NCI-H345 treated with DMSO at 0.1 percent for 48 hours (cell line): ENCODE measurements at regions not wholly inside any gene's neighbourhood (a gene's known extent, or its start where the extent isn't known, plus 50 kb on each side); places are given as distances from the start of the nearest gene placed in this dataset.

Experiments used
- DNase-seq: peaks from one replicate; lab custom pipeline; 2025; ENCODE audit not compliant: unreplicated experiment; lab: John Stamatoyannopoulos, UW

GRCh38 chr2:23200068-23200786, 184.8 kb upstream of the KLHL29 start:
- no peak for DNase-seq

- no peak for DNase-seq
Measured at GRCh38 chr2:23200787-23201114, 184.2 kb upstream of the KLHL29 start.

- DNase-seq, result no peak
Measured at GRCh38 chr2:23203383-23203782, 181.6 kb upstream of the KLHL29 start.

- DNase-seq, result no peak
Measured at GRCh38 chr2:23204685-23205242, 180.2 kb upstream of the KLHL29 start.

GRCh38 chr2:23206650-23207049, 178.3 kb upstream of the KLHL29 start:
- DNase-seq, result no peak

- DNase-seq, result no peak
Measured at GRCh38 chr2:23207871-23208270, 177.1 kb upstream of the KLHL29 start.

GRCh38 chr2:23208339-23208738, 176.6 kb upstream of the KLHL29 start:
- no peak for DNase-seq

GRCh38 chr2:23209059-23209458, 175.9 kb upstream of the KLHL29 start:
- DNase-seq, result no peak

DNA sequence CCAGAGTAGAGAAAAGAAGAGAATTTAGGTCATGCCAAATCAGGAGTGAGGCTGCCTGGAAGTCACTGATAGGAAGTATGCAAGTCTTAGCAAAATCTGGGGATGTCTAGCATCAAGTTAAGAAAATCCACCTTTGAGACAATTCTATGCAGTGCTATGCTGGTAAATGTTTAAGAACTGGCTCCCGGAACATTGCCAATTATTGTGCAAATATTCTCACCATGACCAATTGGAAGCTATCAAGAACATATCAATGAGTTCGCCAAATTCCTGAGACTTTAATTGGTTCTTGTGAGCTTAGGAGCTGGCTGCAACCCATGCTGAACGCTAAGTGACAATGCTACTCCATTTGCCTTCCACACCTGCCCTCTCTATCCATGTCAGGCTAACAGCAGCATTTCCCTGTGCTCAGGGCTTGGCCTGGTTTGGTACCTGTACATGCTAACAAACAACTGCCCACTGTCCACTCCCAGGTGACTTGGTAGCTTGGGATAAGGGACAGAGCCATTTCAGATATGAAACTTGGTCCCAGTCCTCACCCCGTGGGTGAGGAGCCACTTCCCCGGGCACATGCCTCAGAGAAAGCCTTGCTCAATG, 172.9 kb upstream of the KLHL29 start:
- no peak for DNase-seq

DNA sequence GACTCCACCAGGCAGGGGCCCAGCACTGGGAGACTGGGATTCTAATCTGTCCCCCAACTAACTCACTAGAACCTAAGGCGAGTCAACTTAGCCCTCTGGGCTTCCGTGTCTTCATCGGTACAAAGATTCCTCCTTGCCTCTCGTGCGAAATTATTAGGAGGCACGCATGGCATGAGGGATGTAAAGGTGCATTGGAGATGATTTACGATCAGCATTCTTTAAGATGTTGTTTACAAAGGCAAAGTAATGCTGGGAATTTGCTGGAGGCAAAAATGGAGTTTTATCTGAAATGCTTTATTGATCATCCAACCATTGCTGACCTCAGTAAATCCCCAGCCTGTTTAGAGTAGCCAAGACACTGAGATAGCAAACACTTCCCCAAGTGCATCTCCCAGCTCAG, 171.8 kb upstream of the KLHL29 start:
- no peak for DNase-seq

GRCh38 chr2:23215016-23215415, 170.0 kb upstream of the KLHL29 start:
- no peak for DNase-seq

DNA sequence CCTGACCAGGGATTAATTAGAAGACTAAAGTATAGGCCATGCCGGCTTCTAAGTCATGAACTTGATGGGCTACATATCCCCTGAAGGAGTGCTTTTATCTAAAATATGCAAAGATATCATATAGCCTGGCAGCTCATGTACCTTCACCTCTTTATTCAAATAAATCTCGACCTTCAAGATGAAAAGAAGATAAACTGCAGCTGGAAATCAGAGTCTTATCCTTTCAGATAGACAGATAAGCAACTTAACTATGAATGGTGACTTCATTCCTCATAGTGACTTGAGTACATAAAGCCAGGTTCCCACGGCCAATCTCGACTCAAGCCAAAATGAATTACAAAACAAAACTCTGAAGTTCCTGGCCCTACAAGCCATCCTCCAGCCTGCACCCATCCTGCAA, 165.3 kb upstream of the KLHL29 start:
- no peak for DNase-seq

DNA sequence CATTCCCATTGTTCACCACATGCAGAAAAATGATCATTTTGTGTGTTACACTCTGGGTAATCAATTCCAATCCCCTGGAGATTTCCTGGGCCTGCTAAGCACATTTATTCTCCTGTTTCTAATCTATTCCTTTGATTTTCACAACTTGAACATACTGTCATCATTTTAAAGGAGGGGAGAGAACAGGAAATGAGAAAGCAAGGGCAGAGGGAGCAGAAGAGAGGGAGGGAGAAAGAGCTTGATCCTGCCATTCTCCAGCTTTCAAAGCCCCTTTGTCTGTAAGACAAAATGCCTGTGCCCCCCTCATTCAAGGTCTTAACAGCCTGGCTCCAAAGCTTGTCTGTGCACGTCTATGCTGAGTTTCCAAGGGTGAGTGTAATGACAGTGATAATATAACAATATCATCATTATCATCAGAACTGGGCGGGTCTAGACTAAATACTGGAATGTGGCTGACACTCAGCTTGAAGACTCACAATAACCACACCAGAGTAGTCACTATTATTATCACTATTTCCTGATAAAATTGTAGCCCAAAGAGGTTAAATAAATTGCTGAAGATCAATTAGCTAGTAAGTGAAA, 164.4 kb upstream of the KLHL29 start:
- DNase-seq, result no peak

DNA sequence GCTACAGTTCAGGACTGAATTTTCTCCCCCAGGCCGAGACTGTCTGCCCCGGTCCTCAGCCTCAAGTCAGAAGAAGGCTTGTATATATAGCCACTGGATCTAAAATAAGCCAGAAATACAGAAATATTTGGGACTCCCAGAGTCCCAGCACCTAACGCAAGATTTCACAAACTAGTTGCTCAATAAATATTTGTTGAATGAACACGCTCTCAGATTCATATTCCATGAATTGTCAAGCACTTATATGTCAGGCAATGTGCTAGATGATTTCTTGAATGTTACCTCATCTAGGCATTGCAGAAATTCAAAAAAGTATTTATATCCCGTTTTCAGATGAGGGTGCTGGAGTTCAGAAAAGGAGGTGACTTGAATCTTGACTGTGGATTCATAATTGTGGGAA, 163.7 kb upstream of the KLHL29 start:
- no peak for DNase-seq

DNA sequence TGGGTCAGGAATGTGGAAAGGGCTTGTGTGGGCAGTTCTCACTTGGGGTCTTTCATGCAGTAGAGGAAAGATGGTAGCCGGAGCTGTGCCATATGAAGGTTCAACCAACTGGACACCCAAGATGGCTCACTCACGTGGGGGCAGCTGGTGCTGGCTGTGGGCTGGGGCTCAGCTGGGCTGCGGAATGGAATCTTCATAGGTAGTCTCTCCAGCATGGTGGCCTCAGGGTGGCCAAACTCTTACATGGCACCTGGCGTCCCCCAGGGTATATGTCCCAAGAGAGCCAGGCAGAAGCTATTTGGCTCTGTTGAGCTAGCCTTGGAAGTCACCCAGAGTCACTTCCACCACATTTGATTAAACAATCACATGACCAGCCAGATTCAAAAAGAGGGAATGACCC, 163.1 kb upstream of the KLHL29 start:
- DNase-seq, result no peak

GRCh38 chr2:23230885-23231284, 154.1 kb upstream of the KLHL29 start:
- DNase-seq, result no peak

DNA sequence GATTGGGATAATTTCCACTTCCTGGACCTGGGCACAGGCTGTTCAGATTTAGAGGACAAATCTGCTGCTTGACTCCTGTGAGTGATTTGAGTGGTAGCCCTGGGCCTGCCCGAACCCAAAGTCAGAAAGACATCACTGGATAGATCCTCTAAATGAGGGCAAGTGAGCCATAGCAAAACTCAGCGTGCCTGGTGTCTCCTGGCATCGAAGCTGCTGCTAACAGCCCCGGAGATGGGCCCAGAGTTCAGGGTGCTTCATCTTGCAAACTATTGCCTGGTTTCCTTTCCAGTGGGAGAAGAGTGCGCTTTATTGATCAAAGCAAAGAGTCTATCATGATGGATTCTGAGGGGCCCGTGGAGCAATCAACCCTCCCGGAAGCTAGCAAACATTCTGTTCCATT, 153.1 kb upstream of the KLHL29 start:
- no peak for DNase-seq

DNA sequence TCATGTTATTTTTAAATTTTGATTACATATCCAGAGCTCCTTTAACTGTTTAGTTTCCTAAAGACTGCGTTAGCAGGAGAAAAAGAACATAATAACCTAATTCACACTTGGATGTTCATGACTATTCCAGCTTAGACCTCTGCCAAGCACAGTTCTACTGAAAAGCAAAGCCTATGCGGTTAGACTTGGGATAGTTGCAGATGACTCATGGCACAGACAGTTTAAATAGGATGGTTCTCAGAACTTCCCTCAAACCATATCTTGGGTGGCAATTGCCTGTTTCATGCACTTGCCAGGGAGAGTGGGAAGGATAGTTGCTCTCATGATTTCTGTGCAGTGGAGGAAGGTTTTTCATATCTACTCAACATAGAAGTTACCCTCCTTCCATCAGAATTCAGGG, 149.7 kb upstream of the KLHL29 start:
- DNase-seq, result no peak

- no peak for DNase-seq
Measured at GRCh38 chr2:23235736-23236135, 149.2 kb upstream of the KLHL29 start.

- no peak for DNase-seq
Measured at GRCh38 chr2:23237147-23237546, 147.8 kb upstream of the KLHL29 start.

DNA sequence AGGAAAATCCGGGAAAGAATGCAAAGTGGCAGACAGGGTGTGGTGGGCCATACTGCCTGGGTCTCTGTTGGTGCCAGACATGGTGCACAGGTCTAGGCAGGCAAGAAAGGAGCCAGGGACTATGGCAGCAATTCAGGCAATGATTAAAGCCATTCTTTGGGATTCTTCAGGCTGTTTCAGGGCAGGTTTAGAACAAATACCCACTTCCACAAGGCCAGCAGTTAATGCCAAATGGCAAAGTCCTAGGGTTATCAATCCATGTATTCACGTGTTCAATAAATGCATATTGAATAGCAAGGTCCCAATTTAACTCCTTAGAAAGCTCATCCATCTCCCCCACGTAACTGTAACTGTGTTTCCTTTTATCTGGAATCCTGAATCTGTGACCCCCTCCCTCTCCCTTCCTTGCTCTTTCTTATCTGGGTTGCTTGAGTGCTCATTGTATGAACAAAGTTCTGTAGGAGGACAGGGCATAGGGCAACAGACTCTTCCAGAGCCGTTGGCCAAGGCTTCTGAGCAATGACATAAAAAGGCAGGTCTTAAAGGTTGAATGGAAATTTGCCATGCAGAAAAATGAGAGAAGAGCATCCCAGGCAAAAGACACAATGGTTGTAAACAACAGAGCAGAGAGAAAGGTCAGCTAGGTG, 146.8 kb upstream of the KLHL29 start:
- DNase-seq, result no peak

- no peak for DNase-seq
Measured at GRCh38 chr2:23239374-23239773, 145.6 kb upstream of the KLHL29 start.
